ENCODE measurements at regions not wholly inside any gene's neighbourhood (a gene's known extent, or its start where the extent isn't known, plus 50 kb on each side); places are given as distances from the start of the nearest gene placed in this dataset.

DNA sequence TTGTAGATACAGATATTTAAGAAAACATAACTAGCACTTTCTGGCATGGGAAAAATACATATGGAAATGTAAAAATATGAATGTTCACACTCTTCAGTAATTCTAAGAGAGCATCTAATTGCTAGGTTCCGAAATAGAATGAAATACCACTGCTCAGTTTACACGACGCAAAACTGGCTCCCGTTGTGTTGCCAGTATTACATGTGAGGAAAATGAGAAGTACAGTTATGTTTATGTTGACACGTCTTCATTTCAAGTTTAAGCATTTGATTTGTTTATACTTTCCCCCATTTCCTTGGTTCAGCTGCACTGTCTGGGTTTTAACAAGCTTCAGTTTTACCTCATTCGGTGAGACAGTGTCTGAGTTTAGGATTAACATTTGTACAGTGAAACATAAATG, 275.8 kb upstream of the SEMA3D start:
- no peak for TF ChIP-seq CTCF (IDR thresholded peaks at IDR 0.05; ENCODE audit: insufficient read depth, low read length)
- TF ChIP-seq POLR2AphosphoS5 (IDR thresholded peaks at IDR 0.05; ENCODE audit: low read depth), result no peak

Measured in HL-60 (cell line).